ENCODE measurements at regions not wholly inside any gene's neighbourhood (a gene's known extent, or its start where the extent isn't known, plus 50 kb on each side); places are given as distances from the start of the nearest gene placed in this dataset.

GRCh38 chr4:81946996-81947395 is 426.8 kb downstream of the HNRNPD start:
- DNase-seq (ENCODE audit: low read depth), result no peak

GRCh38 chr4:81930506-81931238 is 443.1 kb downstream of the HNRNPD start:
- DNase-seq (ENCODE audit: low read depth), result no peak

GRCh38 chr4:81923140-81923539 is 450.7 kb downstream of the HNRNPD start:
- no peak for DNase-seq (ENCODE audit: low read depth)

DNA sequence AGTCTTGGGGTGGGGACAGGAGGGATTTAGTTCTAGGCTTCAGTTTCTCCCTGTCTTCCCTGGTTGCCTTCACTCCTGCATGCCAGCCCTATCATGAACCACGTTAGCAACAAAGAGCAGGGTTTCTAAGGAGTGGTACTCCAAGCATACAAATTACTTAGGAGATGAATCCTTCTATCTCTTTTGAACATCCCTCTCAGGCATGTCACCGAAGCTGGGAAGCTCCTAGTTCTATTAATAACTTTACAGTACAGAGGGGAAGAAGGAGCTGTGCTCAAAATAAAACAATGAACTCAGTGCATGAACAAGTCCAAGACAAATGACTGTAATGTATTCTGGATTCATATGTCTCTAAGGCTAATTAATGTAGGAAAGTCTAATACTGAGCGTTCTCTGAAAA is 450.6 kb upstream of the RASGEF1B start:
- no peak for DNase-seq (ENCODE audit: low read depth)

DNA sequence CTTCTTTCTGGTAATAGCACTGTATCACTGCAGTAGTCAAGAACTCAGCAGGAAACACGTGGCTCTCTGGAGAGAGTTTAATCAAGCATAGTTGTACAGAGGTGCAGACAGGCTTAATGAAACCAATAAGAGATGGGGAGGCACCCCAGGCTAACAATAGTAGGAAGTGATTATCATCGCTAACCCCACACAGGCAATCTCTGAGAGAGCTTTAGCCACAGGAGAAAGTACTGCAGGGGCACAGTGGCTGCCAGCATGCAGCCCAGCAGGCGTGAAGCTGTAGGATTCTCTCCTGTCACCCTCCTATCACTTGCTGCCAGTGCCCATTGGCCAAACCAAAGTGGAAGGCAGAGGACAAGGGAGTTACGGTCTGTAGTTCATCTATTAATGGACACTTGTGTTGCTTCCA is 450.0 kb upstream of the RASGEF1B start:
- DNase-seq (ENCODE audit: low read depth), result no peak

DNA sequence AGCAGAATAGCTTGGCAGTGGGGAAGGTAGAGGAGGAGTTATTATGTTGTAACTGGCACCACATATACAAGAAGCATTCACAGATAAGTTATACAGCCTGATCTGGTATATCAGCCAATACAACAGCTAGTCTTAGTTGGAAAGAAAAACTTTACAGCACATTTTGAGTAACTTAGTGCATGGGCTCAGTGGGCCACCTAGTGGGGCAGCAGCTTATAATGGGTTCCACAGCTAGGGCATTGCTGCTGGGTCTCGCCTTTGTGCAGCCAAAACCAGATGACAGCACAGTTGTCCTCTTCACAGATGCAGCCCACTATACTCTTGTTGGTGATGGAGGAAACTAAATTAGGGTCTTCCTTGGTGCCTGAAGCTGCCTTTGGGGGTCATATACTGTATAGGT is 448.1 kb upstream of the RASGEF1B start:
- no peak for DNase-seq (ENCODE audit: low read depth)

GRCh38 chr4:81919223-81919622 is 447.5 kb upstream of the RASGEF1B start:
- no peak for DNase-seq (ENCODE audit: low read depth)

DNA sequence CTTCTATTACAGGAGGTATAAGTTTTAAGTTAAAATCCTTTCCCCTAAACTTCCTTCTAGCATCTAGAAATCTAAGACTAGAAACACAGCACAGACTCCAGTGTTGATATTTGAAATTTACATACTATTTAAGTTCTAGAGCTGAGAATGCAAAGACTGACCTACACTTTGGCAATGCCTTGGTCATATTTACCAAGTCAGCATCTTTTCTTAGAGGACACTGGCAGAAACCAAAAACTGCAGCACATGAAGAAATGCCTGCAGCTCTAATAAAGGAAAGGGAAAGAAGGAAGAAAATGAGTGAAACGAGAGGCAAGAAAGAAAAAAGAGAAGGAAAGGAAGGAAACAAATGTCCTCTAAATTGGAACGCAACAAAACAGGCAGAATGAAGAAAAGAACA is 443.7 kb upstream of the RASGEF1B start:
- DNase-seq (ENCODE audit: low read depth), result no peak

GRCh38 chr4:81914623-81915022 is 442.9 kb upstream of the RASGEF1B start:
- DNase-seq (ENCODE audit: low read depth), result no peak

DNA sequence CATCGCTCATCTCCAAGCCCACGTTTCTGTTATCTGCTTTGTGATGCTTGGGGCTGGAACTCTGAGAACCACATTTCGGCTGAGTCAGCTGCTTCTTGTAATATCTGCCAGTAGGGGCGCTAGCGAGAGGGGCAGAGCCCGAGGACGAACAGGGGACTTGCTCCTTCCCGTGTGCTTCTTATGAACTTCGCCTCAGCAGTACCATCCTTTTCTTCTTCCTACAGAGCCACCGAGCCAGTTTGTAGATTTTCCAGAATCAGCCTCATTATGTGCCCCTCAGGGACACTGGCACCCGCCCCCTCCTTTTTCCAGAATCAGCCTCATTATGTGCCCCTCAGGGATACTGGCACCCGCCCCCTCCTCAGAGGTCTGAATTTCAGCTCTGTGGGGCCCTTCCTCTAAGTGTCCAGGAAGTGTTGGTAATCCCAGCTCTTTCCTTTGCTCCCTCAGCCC is 441.7 kb upstream of the RASGEF1B start:
- DNase-seq (ENCODE audit: low read depth), result peak; percentile 24

- DNase-seq (ENCODE audit: low read depth), result no peak
These were observed 440.8 kb upstream of the RASGEF1B start for GRCh38 chr4:81912376-81913030.

DNA sequence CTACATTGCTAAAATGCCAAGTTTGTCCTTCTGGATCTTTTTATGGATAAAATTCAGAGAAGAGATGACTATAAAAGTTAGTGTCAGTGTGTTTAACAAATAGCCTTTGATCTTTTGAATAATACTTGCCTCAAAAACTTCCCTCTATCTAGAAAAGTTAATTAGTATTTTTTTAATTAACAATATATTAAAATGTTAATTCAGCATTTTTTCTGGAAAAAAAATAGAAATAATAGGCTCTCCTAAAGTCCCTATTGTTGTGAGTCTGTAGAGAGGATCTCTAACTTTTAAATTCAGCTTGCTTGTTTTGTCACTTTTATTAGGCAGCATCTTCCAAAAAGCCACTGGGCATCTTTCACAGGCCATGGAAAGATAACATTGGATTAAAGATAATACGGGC is 435.2 kb upstream of the RASGEF1B start:
- no peak for DNase-seq (ENCODE audit: low read depth)

- no peak for DNase-seq (ENCODE audit: low read depth)
These were observed 434.3 kb upstream of the RASGEF1B start for GRCh38 chr4:81905971-81906370.

GRCh38 chr4:81904121-81904520 is 432.4 kb upstream of the RASGEF1B start:
- DNase-seq (ENCODE audit: low read depth), result no peak

GRCh38 chr4:81903212-81903611 is 431.5 kb upstream of the RASGEF1B start:
- DNase-seq (ENCODE audit: low read depth), result no peak

- no peak for DNase-seq (ENCODE audit: low read depth)
These were observed 427.3 kb upstream of the RASGEF1B start for GRCh38 chr4:81898862-81899504.

DNA sequence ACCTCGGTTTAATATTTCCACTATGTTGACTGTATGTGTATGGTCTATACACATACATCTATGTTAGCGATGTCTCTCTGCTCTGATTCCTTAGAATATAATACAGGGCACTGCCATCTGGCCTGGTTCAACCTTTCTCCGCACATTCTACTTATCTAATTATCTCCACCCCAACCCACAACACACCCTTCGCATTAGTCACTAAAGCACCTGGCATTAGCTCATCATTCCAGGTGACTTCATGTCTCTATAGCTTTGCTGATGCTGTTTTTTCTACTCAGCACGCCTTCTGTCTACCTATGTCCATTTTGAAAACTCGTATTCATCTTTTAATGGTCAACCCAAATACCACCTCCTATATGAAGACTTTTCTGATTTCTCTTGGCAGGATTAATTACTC is 425.2 kb upstream of the RASGEF1B start:
- DNase-seq (ENCODE audit: low read depth), result no peak

GRCh38 chr4:81891005-81891996 is 419.6 kb upstream of the RASGEF1B start:
- DNase-seq (ENCODE audit: low read depth), result no peak

DNA sequence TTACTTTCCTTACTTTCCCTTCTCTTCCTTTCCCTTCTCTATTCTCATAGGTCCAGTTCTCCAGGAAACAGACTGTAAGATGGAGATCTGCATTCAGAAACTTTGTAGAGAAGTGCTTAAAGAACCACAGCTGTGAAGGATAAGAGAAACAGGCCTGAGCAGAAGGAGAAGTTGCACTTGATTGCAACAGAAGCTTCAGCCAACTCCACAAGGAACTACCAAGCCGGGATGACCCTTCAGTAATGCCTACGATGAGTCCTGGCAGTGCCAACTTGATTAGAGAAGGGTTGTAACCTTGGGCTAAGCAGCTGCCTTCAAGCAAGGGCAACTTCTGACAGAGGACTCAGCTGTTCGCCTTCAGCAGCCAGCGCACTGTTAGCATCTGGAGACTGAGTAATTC is 413.3 kb upstream of the RASGEF1B start:
- no peak for DNase-seq (ENCODE audit: low read depth)

DNA sequence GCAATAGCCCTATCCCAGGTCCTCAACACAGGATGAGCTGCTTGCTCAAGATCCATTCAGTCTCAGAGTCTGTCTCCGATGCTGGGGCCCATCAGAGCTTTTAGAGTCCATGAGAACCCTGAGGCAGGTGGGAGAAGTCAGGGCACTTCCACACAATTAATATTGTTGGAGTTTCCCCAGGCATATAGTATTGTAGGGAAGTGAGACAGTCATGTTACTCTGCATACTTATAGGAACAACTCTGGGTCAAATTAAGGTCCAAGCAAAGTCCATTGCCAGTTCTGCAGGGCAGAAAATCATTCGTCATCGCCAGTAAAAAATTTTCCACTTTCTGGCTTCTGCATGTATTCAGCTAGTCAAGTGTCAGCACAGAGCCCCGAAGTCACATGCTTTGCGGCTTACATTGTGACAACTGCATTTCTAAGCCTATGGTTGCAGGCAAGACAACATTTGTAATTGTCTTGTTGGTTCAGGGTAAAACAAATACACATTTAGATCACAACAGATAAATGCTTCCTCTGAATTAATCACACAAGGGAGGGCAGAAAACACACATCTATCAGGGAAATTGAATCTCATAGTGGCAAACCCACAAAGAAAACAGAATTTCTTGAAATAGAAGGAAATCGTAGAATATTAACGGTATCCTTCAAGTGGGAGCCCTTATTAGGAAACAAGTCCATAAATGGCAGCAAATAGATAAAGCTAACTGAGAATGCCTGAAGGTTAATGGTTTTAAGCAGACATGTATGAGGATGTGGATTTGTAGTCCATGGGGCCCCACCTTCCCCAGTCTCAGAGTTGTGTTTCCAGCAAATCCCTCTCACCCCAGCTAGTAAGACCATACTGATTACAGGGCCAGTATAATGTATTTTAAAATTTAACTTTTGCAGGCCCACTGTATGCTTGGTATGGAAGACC is 412.1 kb upstream of the RASGEF1B start:
- no peak for DNase-seq (ENCODE audit: low read depth)

- no peak for DNase-seq (ENCODE audit: low read depth)
These were observed 411.3 kb upstream of the RASGEF1B start for GRCh38 chr4:81883004-81883403.

All from stimulated activated CD4-positive, alpha-beta T cell treated with anti-CD3 and anti-CD28 coated beads, Interleukin-2, amount 100 ng/mL, for 4 hours (primary cell).